ENCODE measurements at regions not wholly inside any gene's neighbourhood (a gene's known extent, or its start where the extent isn't known, plus 50 kb on each side); places are given as distances from the start of the nearest gene placed in this dataset.

DNA sequence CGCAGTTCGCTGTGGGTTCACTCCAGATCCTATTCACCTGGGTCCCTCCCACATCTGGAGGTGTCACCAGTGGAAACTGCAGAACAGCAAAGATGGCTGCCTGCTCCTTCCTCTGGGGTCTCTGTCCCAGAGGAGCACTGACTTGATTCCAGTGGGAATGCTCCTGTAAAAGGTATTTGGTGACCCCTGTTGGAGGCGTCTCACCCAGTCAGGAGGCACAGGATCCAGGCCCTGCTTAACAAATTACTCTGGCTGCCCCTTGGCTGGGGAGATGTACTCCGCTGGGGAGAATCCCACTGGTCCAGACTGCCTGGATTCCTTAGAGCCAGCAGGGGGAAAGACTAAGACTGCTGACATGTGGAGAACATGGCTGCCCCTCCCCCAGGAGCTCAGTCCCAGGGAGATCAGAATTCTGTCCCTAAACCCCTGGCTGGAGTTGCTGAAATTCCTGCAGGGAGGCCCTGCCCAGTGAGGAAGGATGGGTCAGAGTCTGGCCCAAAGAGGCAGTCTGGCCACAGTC lies 483.0 kb downstream of the CBLN4 start:
- TF ChIP-seq, protein P1, sequence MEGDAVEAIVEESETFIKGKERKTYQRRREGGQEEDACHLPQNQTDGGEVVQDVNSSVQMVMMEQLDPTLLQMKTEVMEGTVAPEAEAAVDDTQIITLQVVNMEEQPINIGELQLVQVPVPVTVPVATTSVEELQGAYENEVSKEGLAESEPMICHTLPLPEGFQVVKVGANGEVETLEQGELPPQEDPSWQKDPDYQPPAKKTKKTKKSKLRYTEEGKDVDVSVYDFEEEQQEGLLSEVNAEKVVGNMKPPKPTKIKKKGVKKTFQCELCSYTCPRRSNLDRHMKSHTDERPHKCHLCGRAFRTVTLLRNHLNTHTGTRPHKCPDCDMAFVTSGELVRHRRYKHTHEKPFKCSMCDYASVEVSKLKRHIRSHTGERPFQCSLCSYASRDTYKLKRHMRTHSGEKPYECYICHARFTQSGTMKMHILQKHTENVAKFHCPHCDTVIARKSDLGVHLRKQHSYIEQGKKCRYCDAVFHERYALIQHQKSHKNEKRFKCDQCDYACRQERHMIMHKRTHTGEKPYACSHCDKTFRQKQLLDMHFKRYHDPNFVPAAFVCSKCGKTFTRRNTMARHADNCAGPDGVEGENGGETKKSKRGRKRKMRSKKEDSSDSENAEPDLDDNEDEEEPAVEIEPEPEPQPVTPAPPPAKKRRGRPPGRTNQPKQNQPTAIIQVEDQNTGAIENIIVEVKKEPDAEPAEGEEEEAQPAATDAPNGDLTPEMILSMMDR (conservative IDR thresholded peaks at IDR 0.05 in 1 of 2, IDR thresholded peaks at IDR 0.05 in 1 of 2; ENCODE audit: low read depth in 1 of 2, low read length in 2 of 2): no peak
- TF ChIP-seq EZH2 (IDR thresholded peaks at IDR 0.05; ENCODE audit: low read length, missing control alignments): no peak

Measured in fibroblast of lung (primary cell).